ENCODE measurements at regions not wholly inside any gene's neighbourhood (a gene's known extent, or its start where the extent isn't known, plus 50 kb on each side); places are given as distances from the start of the nearest gene placed in this dataset.

- no peak for FAIRE-seq
Measured at GRCh38 chr10:90347239-90347638, 510.6 kb downstream of the HTR7 start.

GRCh38 chr10:90350122-90350521, 507.7 kb downstream of the HTR7 start:
- FAIRE-seq = no peak

- FAIRE-seq = no peak
Measured at GRCh38 chr10:90352288-90352687, 505.6 kb downstream of the HTR7 start.

GRCh38 chr10:90354914-90355313, 502.9 kb downstream of the HTR7 start:
- no peak for FAIRE-seq

GRCh38 chr10:90363799-90364483, 493.9 kb downstream of the HTR7 start:
- FAIRE-seq = no peak

- no peak for FAIRE-seq
Measured at GRCh38 chr10:90372451-90372850, 485.4 kb downstream of the HTR7 start.

- FAIRE-seq = no peak
Measured at GRCh38 chr10:90373911-90374310, 483.9 kb downstream of the HTR7 start.

GRCh38 chr10:90378524-90379076, 479.2 kb downstream of the HTR7 start:
- FAIRE-seq = no peak

- no peak for FAIRE-seq
Measured at GRCh38 chr10:90381468-90381867, 476.4 kb downstream of the HTR7 start.

GRCh38 chr10:90389876-90390275, 468.0 kb downstream of the HTR7 start:
- FAIRE-seq = no peak

GRCh38 chr10:90394311-90394710, 463.5 kb downstream of the HTR7 start:
- FAIRE-seq = no peak

- no peak for FAIRE-seq
Measured at GRCh38 chr10:90396721-90397120, 461.1 kb downstream of the HTR7 start.

GRCh38 chr10:90398566-90398965, 459.3 kb downstream of the HTR7 start:
- FAIRE-seq = no peak

- no peak for FAIRE-seq
Measured at GRCh38 chr10:90399782-90400181, 458.1 kb downstream of the HTR7 start.

- FAIRE-seq = no peak
Measured at GRCh38 chr10:90403211-90404000, 454.4 kb downstream of the HTR7 start.

GRCh38 chr10:90407131-90407530, 450.7 kb downstream of the HTR7 start:
- FAIRE-seq = no peak

GRCh38 chr10:90407851-90408250, 450.0 kb downstream of the HTR7 start:
- FAIRE-seq = no peak

- FAIRE-seq = no peak
Measured at GRCh38 chr10:90412582-90412981, 445.3 kb downstream of the HTR7 start.

GRCh38 chr10:90413196-90413595, 444.6 kb downstream of the HTR7 start:
- FAIRE-seq = no peak

GRCh38 chr10:90414926-90415325, 442.9 kb downstream of the HTR7 start:
- FAIRE-seq = no peak

- no peak for FAIRE-seq
Measured at GRCh38 chr10:90417029-90417428, 440.8 kb downstream of the HTR7 start.

- no peak for FAIRE-seq
Measured at GRCh38 chr10:90417476-90418210, 440.2 kb downstream of the HTR7 start.

GRCh38 chr10:90418869-90419652, 438.8 kb downstream of the HTR7 start:
- FAIRE-seq = no peak

Data from A204.1 (cell line).